GM21619 (cell line): ENCODE measurements at regions not wholly inside any gene's neighbourhood (a gene's known extent, or its start where the extent isn't known, plus 50 kb on each side); places are given as distances from the start of the nearest gene placed in this dataset.
A peak's percentile ranks its signal among the peaks of the same experiment; 100 is the strongest.

Source experiments
- ATAC-seq: cut with Tn5 transposase; IDR thresholded peaks from one replicate; pipeline ENCODE4 v1.9.1; 2021; ENCODE audit not compliant: unreplicated experiment

DNA sequence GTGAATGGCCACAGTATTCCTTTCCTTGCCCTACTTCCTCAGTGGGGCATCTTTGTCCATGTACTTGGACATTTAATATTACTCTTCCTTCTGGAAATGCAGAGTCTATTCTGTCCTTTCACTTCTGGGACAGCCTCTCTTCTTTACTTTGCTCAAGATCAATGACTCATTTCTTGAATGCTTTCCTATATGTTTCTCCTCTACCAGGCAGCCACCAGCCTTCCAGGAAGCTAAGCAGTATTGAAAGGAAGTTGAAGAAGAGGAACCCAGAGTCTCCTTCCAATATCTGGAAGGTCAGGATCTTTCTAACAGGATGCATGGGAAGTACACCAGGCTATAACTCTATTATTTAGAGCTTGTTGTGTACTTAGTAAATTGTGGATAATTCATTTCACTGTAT lies 182.8 kb downstream of the CD47 start:
- ATAC-seq = no peak

DNA sequence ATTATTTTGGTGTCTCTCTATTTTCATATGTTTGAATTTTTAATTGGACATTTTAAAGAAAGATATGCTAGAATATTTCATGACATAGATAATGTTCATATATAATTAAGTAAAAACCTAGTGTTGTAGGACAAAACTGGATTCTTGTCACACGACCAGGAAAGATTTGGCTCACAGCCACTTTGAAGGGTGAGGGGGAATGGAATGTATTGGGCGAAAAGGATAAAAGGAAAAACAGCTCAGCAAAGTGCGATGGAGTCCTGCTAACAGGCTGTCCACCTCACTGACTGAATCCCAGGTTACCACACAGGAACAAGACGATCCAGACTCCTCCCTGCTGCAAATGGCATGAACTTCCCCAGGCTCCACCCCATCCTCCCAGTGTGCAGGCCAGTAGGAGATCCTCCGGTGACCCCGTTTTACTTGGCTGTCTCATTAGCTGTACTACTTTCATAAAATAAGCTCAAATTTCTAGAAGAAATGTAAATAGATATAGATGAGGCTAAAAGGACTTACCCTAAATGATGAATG lies 186.2 kb downstream of the CD47 start:
- ATAC-seq = no peak

DNA sequence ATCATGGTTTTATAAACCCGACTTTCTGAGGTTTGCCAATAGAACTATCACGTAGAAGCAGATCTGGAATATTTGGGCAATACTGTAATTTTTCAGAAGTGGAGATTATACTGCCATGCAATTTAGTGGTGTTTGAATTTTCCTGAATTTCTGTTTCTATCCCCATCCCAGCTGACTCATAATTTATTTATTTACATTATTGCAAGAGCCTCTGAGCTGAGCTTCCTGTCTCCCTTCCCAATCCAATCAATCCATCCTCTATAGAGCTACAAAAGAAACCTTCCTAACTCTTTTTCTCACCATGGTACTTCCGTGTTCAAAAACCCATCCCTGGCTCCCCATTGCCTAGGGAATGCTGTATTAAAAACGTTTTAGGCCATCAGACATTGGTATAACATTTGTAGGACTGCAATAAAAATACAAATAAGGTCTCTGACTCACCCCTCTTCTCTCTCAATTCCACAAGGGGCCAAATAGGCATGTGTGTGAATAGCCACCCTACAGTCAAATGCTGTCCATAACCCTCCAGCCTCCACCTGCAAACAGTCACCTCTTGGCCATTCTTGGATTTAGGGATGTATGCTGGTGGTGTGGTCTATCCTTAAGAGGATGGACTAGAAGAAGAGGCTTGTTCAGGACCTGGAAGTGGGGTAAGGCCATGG lies 190.7 kb downstream of the CD47 start:
- ATAC-seq = no peak

- no peak for ATAC-seq
Measured at GRCh38 chr3:107897471-107898061, 193.3 kb downstream of the CD47 start.

- no peak for ATAC-seq
Measured at GRCh38 chr3:107894998-107895397, 195.8 kb downstream of the CD47 start.

- no peak for ATAC-seq
Measured at GRCh38 chr3:107892955-107893624, 197.7 kb downstream of the CD47 start.

DNA sequence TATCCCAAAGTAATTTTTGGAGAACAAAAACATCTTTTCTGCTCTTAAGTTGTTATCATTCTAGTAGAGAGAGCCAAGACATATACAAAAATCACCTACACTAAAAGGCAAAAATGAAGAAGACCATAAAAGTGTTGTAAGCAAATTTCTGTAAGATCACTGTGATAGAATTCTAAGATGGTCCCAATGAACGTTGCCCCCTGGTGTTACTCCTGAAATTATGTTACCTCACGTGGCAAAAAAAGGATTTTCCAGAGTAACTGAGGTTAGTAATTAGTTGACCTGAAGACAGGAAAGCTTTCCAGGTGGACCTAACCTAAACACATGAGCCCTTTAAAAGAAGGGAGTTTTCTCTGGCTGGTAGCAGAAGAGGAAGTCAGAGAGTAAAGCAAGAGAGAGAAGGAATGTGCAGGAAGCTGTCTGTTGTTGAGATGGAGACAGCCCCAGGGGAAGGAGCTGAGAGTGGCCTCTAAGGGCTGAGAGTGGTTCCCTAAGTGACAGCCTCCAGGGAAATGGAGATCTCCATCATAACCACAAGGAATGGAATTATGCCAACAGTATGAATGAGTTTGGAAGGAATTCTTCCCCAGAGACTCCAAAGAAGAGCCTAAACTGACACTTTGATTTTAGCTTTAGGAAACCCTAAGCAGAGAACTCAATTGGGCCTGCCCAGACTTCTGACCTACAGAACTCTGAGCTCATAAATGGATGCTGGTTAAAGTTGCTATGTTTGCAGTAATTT lies 205.9 kb downstream of the CD47 start:
- no peak for ATAC-seq

DNA sequence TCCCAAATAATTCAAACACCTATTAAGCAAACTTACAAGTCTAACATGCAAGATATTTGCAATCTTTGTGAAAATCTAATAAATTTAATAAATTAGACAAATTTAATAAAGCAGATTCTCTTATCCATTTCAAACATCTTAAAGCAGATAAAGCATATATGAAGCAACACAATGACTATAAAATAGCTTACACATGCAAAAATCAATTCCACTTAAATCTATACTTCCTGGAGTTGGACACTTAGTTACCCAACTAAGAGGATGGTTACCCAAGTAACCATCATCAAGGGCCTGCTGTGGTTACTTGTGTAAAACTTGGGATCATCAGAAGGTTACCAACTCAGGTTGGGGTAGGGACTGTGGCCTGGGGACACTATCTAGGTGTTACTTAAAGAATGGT lies 206.8 kb downstream of the CD47 start:
- no peak for ATAC-seq

GRCh38 chr3:107882881-107883280 lies 207.9 kb downstream of the CD47 start:
- ATAC-seq = no peak

DNA sequence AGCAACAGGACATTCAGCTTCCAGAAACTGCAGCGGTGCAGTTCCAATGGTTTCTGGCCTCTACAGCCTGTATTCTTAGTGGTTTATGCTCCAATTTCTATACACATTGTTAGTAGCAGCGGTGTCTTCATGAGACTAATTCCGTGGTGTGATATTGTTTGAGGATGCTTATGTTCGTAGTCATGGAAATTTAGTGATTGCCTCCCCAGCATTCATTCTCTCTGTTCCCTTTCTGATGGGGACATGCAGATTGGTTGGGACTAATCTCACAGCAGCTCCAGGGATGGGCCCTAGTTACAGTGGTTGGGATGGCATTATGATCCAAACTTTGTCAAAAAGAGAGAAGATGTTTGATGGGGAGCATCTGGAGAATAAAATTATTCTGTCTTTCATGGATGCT lies 208.6 kb downstream of the CD47 start:
- no peak for ATAC-seq

DNA sequence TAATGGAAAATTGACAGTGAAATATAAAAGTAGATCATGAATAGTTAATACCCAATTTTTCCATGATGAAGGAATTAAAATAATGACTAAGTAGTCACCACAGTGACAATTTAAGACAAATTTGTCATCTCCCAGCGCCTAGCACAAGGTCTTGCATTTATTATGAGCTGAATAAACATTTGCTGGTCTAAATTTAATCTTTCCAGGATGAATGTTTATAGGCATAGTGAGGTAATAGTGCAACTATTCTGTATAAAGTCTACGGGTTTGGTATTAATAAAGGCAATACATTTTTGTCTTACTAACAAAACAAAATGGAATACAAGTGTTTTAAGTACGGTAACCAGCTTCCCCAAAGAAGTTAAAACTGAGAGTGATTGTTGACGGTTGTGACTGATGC lies 209.3 kb downstream of the CD47 start:
- ATAC-seq = no peak

GRCh38 chr3:107880702-107881101 lies 210.1 kb downstream of the CD47 start:
- no peak for ATAC-seq

GRCh38 chr3:107877936-107878335 lies 212.9 kb downstream of the CD47 start:
- no peak for ATAC-seq

DNA sequence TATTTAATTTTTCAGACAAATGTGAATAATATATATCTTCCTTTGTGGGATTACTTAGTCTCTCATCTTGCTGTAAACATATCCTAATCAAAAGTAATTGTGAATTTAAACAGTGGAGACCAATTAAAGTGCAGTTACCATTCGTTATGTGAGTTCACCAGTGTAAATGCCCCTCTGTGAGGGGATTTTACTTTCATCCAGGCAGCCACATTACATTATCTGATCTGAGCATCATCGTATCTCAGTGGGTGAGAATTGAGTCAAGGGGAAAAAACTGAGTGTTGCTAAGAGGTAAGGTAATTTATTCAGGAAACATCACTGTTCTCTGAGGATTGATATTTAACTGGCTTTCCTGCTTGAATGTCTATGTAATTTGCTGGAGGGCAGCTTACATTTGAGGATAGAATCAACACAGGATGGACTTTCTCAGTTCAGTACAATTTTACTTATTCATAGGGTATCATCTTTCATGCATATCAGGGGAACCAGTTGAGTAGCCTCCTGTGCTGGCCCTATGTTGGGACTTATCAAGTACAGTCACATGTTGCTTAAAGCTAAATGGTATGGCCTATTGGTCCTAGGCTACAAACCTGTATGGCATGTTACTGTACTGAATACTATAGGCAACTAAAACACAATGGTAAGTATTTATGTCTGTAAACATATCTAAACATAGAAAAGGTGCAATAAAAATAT lies 219.7 kb downstream of the CD47 start:
- peak; percentile 58 for ATAC-seq

DNA sequence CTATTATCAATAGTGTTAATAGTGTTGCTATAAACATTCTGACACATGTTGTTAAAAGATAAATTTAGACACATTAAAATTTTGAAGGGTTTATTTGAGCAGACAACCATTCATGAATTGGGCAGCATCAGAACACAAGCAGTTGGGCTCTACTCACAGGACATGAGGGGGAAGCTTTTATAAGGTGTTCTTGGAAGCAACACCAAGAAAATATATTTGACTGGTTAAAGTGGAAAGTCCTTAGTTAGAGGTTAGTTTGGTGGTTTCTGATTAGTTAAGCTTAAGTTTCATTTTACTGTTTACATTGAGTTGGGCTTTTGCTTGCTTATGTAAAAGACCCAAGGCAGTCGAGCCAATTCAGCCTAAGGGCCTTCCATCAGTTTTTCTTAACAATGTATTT lies 220.7 kb downstream of the CD47 start:
- ATAC-seq = no peak

GRCh38 chr3:107868449-107868848 lies 222.4 kb downstream of the CD47 start:
- ATAC-seq = no peak

DNA sequence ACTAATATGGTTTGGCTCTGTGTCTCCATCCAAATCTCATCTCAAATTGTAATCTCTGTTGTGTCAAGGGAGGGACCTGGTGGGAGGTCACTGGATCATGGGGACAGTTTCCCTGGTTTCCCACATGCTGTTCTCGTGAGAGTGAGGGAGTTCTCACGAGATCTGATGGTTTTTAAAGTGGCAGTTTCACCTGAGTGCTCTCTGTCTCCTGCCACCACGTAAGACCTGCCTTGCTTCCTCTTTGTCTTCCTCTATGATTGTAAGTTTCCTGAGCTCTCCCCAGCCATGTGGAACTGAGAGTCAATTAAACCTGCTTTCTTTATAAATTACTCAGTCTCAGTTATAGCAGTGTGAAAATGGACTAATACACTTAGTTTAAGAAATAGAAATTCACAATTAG lies 228.9 kb downstream of the CD47 start:
- ATAC-seq = peak; percentile 92

DNA sequence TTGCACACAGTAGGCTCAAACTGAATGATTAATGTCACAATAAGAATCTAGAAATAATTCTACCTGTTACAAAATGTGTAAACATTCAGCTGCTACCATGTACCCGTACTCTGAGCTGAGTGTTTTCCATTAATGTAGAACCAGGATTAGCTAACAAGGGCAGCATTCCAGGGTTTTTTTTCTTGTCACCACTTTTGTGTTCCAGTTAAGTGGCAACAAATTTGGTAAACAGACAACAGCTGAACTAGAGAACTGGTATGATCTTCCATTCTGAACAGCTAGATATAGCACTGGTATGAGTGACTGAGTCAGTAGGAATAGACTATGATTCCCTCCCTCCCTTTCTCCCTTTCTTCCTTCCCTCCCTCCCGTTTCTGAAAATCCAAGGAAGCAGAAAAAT lies 229.4 kb downstream of the CD47 start:
- ATAC-seq = no peak
